Medulla oblongata (tissue), 1 donor: ENCODE measurements at regions not wholly inside any gene's neighbourhood (a gene's known extent, or its start where the extent isn't known, plus 50 kb on each side); places are given as distances from the start of the nearest gene placed in this dataset.
A peak's percentile ranks its signal among the peaks of the same experiment; 100 is the strongest.

Experiments
- DNase-seq: peaks from one replicate; pipeline ENCODE4 v3.0.0-alpha.2; 2015; ENCODE audit errors: extremely low spot score

- DNase-seq = no peak
These were observed 110.0 kb upstream of the SLC35B3 start for GRCh38 chr6:8545336-8545735.

- DNase-seq = no peak
These were observed 108.4 kb upstream of the SLC35B3 start for GRCh38 chr6:8543714-8544113.

- no peak for DNase-seq
These were observed 104.1 kb upstream of the SLC35B3 start for GRCh38 chr6:8539453-8539852.

GRCh38 chr6:8536122-8536521 lies 100.8 kb upstream of the SLC35B3 start:
- DNase-seq = no peak

- no peak for DNase-seq
These were observed 100.2 kb upstream of the SLC35B3 start for GRCh38 chr6:8535519-8535918.

GRCh38 chr6:8530785-8531435 lies 95.6 kb upstream of the SLC35B3 start:
- DNase-seq = no peak

- DNase-seq = no peak
These were observed 93.9 kb upstream of the SLC35B3 start for GRCh38 chr6:8529250-8529649.

GRCh38 chr6:8527818-8528217 lies 92.5 kb upstream of the SLC35B3 start:
- no peak for DNase-seq

- peak; percentile 43 for DNase-seq
These were observed 91.3 kb upstream of the SLC35B3 start for GRCh38 chr6:8526624-8527023.

- DNase-seq = no peak
These were observed 90.0 kb upstream of the SLC35B3 start for GRCh38 chr6:8525370-8525769.

GRCh38 chr6:8513174-8513573 lies 77.8 kb upstream of the SLC35B3 start:
- DNase-seq = no peak

- DNase-seq = no peak
These were observed 71.9 kb upstream of the SLC35B3 start for GRCh38 chr6:8507286-8507685.

GRCh38 chr6:8506126-8506525 lies 70.8 kb upstream of the SLC35B3 start:
- no peak for DNase-seq

- DNase-seq = peak; percentile 11
These were observed 64.2 kb upstream of the SLC35B3 start for GRCh38 chr6:8499540-8499939.

- DNase-seq = no peak
These were observed 59.4 kb upstream of the SLC35B3 start for GRCh38 chr6:8494730-8495129.

- DNase-seq = no peak
These were observed 57.3 kb upstream of the SLC35B3 start for GRCh38 chr6:8492536-8493133.
